Upper lobe of left lung (tissue), 4 donors: ENCODE measurements at regions not wholly inside any gene's neighbourhood (a gene's known extent, or its start where the extent isn't known, plus 50 kb on each side); places are given as distances from the start of the nearest gene placed in this dataset.

ENCODE experiments used
- CTCF ChIP-seq, 6 experiments: fragments of 450-650 bp in 4 of 6; fragments of 200-600 bp in 2 of 6; sonication (generic) in 2 of 6; IDR thresholded peaks; one replicate each; pipeline ENCODE4 v1.5.1; 2016 to 2019; ENCODE audit warnings: antibody characterized with exemption in 6 of 6
- EP300 ChIP-seq, 4 donors: sonication (generic); formaldehyde crosslinking; IDR thresholded peaks; one replicate each; pipeline ENCODE4 v1.5.1; 2017; ENCODE audit warnings: antibody characterized with exemption in 4 of 4, control low read depth in 2 of 4
- POLR2A ChIP-seq, 4 donors: fragments of 450-650 bp; IDR thresholded peaks; one replicate each; pipeline ENCODE4 v1.5.1; 2016 to 2017; ENCODE audit warnings: antibody characterized with exemption in 4 of 4, mild to moderate bottlenecking in 2 of 4
- POLR2AphosphoS5 ChIP-seq, 2 donors: sonication (generic); formaldehyde crosslinking; IDR thresholded peaks; one replicate each; pipeline ENCODE4 v1.5.1; 2017; ENCODE audit warnings: antibody characterized with exemption in 2 of 2

GRCh38 chr13:39956036-39956435, 300.6 kb downstream of the COG6 start:
- TF ChIP-seq POLR2AphosphoS5 (IDR thresholded peaks at IDR 0.05), result no peak
- TF ChIP-seq CTCF (IDR thresholded peaks at IDR 0.05), result no peak
- TF ChIP-seq POLR2A (IDR thresholded peaks at IDR 0.05), result no peak
- no peak for TF ChIP-seq EP300 (IDR thresholded peaks at IDR 0.05)
